OCI-M2 (cell line): ENCODE measurements at regions not wholly inside any gene's neighbourhood (a gene's known extent, or its start where the extent isn't known, plus 50 kb on each side); places are given as distances from the start of the nearest gene placed in this dataset.
"Not testable (repeated sequence)": the region's sequence is repeated elsewhere in the genome, so short reads cannot be mapped to it uniquely, and the experiment has no call there.

ENCODE experiments used
- DNase-seq: peaks from one replicate; lab custom pipeline; 2025; ENCODE audit not compliant: unreplicated experiment; lab: John Stamatoyannopoulos, UW

DNA sequence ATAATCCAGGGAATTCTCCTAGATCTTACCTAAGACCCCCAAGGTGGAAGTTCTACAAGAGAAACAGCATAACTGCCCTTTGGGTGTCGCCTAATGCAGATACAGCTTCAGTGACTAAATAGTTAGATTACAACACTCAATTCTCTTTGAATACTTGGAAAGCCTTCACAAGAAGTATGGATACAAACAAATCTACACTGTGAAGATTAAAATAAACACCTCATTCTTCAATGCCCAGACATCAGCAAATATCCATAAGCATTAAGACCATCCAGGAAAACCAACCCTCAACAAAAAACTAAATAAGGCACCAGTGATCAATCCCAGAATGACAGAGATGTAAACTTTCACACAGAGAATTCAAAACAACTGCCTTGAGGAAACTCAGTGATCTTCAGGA is 963.2 kb downstream of the PLOD2 start:
- DNase-seq, result no peak

DNA sequence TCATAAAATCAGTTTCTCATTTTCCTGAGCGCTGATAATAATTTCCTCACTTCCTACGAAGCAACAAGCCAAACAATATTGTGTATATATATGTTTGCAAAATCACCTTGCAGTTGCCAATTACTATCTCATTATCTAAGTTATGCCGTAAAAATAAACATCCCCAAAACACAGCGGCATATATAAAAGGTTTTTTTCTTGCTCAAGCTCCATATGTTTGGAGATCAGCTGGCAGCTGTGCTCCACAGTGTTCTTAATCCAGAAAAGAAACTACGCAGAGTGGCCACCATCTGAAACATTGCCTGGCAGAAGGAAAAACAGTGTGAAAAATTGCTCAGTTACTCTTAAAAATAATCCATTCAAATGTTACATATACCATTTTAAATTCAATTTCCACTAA is 951.4 kb downstream of the PLOD2 start:
- DNase-seq, result no peak

DNA sequence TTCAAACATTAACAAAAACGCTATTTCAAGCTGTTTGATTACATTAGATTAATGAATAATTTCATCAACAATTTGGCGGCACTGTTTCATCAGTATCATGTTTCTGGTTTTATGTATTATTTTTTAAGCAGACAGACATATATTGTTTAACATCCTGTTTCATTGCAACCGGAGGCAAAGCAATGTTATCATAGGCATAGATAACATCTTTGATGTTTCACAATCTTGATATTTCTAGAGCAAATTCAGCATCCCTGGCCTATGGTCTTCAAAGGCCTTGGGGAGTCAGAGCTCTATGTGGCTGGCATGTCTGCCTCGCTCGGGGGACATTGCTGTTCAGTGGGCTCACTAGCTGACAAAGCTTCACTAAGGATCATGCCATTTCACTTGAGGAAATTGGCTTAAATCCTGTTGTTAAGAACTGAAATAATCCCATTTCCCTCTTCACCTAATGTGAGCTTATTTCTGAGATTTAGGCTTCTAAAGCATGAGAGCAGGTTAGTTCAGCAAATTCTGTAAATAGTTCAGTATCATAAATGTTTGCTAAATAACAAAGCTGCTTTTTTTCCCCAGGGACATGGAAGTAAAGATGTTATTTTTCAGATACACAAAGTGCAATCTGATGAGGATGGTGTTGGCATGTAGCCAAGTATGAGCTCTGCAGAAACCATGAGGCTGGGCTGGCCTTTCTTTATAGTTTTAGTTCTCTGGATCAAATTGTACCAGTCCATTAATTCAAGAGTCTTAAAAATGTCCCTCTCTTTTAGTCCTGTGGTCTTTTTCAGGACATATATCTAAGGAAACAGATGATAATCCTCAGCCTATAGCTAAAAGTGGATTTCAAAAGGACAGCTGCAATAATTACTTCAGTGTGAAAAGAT is 941.4 kb downstream of the PLOD2 start:
- DNase-seq, result no peak

DNA sequence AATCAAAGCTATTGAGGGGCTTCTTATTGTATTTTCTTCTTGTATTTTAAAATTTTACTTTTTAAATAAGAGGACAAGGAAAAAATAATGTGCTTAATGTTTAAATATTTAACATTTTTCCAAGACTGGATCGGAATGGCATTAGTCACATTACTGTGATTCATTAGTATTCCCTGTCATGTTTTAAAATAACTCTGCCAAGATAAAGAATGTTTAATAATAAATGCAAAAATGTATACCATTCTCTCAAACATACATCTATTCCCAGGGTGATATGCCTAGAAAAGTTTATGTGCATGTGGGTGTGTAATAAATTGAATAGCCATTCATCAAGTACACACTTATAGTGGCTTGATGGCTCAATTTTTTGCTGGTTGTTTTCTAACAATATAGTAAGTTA is 936.1 kb downstream of the PLOD2 start:
- DNase-seq, result no peak

DNA sequence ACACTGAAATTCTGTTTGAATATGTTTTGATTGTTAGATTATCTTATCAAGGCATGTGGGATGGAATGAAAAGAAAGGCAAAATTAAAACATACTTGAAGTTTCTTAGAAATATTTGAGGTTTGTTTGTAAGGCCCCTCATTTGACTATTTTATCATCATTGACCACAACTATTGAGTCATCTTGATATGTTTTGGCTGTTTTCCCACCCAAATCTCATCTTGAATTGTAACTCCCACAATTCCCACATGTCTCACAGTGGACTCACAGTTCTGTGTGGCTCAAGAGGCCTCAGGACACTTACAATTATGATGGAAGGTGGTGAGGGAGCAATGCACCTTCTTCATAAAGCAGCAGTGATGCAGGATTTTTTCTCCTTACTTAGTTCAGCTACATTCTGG is 917.1 kb downstream of the PLOD2 start:
- DNase-seq, result no peak

DNA sequence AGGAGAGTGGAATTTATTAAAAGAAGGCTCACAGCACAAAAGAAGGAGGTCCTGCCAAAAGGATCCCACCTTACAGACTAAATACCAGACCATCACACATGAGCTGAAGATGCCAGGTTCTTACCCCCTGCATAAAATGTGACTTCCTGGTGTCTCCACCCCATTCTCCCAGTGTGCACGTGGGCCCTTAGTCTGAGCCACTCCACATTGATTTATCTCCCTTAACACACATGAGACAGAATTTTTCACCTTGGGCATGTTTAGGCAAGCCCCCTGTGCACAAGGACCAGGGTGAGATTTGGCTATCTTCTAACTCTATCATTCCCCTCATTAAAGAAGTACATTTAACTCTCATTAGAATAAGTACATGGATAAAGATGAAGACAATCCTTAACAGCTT is 916.7 kb downstream of the PLOD2 start:
- no peak for DNase-seq

DNA sequence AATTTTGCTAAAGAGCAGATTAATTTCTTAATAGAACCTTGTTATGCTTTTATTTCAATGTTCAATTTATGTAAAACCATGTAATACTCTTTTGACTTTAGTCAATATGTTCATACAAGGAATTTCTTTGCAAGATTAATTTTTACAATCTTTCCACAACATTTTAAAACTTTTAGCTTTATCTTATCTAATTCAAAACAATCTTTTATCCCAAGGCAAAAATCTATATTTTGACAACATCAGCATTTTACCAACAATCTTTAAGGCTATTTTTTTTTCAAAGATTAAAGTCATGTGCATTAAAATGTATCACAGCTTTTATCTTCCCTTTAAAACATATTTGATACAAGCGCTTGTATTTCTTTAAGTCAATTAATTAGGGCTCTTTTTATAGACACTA is 914.7 kb downstream of the PLOD2 start:
- no peak for DNase-seq

DNA sequence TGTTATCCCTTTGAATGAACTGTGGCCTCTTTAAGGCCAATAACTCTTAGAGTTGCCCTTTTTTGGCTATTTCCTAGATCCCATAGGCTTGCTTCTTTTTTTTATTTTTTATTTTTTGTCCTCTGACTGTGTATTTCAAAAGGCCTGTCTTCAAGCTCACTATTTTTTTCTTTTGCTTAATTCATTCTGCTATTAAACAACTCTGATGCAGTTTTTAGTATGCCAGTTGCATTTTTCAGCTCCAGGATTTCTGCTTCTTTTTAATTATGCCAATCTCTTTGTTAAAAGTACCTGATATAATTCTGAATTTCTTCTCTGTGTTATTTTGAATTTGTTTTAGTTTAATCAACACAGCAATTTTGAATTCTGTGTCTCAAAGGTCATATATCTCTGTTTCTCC is 912.1 kb downstream of the PLOD2 start:
- no peak for DNase-seq

DNA sequence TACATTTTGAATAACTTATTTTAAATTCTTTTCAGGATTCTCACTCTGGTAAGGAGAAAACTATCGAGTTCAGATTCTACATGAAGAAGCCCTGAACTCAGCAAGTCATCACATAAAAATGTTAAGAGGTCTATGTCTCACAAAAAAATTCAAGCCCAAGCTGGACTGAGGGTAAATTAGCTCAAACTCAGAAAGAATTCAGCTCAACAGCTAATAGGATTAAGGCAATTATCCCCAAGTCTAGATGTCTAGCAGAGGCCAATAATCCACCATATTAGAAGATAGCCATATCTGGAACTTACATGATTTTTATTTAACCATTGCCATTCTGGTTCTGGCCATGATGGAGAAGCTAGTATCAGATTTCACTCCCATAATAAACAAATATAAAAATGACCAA is 909.7 kb downstream of the PLOD2 start:
- DNase-seq, result no peak

DNA sequence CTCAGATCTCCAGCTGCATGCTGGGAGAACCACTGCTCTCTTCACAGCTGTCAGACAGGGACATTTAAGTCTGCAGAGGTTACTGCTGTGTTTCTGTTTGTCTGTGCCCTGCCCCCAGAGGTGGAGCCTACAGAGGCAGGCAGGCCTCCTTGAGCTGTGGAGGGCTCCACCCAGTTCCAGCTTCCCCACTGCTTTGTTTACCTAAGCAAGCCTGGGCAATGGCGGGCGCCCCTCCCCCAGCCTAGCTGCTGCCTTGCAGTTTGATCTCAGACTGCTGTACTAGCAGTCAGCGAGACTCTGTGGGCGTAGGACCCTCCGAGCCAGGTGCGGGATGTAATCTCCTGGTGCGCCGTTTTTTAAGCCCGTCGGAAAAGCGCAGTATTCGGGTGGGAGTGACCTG is 903.0 kb downstream of the PLOD2 start:
- DNase-seq, result not testable (repeated sequence)

DNA sequence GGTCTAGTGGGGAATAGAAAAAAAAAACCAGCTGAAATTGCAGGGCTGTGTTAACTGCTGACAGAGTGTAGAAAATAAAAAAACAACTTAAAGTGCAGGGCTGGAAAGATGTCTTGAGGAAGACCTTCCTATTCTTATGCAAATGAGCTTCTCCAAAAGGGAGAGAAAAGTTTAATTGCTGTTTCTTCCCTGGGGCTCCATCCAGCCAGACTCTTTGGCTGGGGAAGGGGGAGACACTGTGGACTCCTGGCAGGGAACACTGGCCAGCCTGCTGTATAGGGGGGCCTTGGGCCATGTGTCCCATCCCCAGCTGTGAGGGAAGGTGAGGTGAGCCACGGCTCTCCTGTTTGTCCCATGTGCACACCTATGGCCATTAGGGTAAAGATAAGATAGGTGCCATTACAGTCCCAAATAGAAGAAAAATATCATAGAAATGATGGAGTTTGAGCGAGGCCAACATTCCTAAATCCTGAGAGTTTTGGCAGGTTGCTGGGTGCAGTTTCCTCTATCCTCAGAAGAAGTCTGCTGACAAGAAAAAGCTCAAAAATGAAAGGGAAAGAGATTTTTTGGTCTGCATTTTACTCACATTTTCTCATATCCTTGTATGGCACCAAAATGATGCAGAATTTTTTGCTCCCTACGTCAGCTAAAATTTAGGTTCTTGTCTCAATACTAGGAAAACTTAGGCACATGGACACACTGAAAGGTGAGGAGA is 901.7 kb downstream of the PLOD2 start:
- DNase-seq, result no peak

DNA sequence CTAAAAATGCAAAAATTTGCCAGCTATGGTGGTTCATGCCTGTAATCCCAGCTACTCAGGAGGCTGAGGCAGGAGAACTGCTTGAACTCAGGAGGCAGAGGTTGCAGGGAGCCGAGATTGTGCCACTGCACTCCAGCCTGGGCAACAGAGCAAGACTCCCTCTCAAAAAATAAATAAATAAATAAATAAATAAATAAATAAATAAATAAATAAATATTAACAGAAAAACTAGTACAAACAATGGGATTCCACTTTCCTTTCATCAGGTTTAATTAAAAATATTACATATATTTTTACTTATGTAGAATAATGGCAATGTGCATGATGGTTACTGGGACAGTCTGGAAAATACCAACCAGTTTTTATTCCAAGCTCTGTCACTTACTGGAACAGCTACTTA is 897.5 kb downstream of the PLOD2 start:
- not testable (repeated sequence) for DNase-seq

DNA sequence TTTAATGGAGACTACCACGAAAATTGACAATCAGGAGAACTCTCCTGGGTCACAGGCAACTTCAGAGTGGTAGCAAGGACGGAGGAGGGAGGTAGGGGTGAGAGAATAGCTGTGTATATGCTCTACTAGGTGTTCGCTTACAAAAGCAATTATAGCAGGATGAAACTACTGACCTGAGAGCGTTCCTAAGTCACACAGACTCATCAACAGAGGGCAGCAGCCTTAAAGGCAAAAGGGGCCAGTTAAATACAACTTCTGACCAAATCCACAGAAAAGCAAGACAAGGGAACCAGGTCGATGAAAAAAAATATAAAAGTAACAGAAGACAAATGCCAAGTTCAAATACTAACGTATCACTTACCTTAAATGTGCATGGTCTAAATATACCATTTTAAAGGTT is 894.6 kb downstream of the PLOD2 start:
- DNase-seq, result no peak

DNA sequence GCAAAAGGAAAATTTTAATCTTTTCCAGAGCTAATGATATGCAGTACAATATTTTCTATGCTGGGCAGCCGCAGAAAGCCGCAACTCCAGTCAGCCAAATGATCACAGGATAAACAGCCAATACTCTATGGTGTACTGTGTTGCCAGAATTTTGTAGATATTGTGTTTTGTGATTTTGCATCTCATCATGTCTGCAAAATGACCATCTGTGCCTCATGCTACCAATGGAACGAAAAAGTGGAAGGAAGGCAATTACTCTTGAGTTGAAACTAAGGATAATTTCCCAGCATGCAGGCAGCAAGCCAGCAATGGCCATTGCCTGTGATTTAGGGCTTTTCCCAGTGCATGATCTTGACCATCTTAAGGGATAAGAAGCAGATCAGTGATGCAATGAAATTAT is 891.9 kb downstream of the PLOD2 start:
- no peak for DNase-seq

DNA sequence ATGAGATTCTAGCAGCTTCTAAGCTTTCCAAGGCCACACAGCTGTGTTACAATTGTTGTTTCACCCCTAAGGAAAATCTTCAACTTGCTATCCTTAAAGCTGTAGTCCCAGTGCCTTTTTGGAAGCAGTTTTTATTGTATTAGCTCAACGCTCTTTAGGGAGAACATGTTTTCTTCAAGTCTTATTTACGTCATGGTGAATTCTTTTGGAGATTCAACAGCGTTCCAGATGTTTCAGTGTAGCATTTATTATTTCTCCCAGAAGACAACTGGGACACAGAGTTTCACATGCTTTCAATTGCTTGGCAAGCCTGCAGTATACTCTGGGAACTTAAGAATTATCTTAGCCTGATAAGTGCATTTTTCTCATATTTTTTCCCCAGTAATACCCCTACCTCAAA is 888.3 kb downstream of the PLOD2 start:
- no peak for DNase-seq

DNA sequence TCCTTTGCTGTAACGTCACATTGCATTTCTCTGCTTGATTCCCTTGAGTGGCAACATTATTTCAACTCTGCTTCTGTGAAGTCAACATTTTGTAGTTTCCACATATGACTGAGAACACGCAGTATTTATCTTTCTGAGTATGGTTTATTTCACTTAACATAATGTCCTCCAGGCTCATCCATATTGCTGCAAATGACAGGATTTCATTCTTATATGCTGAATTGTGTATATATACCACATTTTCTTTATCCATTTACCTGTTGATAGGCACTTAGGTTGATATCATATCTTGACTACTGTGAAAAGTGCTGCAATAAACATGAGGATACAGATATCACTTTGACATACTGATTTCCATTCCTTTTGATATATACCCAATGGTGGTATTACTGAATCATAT is 878.5 kb downstream of the PLOD2 start:
- no peak for DNase-seq

DNA sequence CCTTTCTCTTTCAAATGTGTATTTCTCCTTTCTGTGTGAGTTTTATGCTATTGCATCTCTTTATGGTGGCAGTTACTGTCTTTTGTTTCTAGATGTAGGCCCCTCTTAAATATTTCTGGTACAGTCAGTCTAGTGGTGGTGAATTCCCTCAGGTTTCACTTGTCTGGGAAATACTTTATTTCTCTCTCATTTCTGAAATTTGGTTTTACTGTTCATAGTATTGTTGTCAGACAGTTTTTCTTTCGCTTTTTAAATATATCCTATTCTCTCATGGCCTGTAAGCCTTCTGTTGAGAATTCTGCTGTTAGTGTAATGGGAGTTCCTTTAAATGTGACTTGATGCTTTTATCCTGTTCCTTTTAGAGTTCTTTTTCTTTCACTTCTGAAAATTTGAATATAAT is 874.0 kb downstream of the PLOD2 start:
- DNase-seq, result no peak

DNA sequence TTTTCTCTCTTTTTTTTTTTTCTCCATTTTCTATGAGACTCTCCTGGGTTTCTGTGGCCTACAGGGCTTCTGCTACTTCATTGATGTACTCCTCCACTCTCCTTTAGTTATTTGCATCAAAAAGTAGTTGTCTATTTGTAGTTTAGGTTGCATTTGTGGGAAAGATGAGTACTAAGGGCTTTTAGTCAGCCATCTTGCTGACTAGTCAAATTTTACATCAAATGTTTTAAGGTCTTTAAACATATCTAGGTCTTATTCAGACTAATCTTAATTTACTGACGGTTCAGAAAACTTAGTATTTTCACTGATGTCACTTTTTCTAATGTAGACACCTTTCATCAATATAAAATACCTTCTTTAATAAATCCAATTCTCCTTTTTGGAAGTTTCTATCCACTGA is 871.0 kb downstream of the PLOD2 start:
- no peak for DNase-seq

DNA sequence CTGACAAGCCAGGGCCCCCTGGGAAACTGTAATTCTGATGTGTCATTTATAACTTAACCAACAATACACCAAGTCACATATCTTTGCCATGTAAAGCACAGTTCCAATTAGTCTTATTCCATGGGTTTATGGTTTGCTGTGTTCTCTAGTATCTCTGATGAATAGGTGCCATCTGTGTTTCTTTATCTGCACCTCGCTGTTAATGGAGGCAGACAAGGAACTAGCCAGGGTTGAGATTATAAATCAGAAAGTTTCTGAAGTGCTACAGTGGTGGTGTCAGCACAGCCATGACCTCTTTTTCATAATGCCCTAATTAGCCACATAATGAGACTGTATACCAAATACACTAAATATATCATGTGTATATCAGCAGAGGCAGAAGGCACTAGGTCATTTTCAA is 866.4 kb downstream of the PLOD2 start:
- no peak for DNase-seq

DNA sequence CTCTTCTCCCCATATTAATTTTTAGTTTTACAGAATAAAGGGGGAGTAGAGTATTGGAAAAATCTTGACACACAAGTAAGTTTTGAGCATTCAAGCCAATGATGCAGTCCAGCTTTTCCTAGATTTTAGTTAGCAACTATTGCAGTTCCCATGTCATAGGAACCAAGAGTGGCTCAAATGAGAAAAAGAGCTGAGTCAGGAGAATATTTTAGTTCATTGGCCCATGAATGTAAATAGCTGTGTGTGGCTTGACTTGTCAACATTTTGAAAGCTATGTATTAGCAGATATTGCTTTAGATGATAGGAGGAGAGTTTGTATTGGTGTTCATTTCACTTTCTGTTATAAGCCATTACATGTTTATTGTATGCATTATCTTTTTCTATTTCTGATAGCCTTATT is 853.7 kb downstream of the PLOD2 start:
- no peak for DNase-seq

DNA sequence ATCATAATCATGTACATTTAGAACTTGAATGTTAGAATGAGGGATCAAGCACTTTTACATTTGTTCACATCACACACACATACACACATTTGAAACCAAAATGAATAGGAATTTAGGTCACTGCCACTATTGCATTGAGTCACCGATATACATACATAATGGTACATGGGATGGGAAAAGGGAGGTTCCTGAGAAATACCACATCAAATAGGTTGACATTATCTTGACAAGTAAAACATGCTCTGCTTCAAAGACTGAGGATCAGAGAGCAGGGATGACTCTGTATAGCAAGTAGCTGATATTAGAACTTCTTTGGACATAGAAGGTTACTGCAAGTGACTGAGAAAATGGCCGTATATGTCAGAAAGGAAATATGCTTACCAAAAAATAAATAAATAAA is 847.2 kb downstream of the PLOD2 start:
- no peak for DNase-seq

DNA sequence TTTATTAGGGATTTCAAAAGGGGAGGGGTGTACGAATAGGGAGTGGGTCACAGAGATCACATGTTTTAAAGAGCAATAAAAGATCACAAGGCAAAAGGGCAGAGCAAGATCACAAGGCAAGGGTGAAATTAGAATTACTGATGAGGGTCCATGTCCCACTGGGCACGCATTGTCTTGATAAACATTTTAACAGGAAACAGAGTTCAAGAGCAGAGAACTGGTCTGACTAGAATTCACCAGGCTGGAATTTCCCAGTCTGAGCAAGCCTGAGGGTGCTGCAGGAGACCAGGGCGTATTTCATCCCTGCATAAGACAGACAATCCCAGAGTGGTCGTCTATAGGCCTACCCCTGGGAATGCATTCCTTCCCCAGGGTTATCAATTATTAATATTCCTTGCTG is 844.7 kb downstream of the PLOD2 start:
- not testable (repeated sequence) for DNase-seq

DNA sequence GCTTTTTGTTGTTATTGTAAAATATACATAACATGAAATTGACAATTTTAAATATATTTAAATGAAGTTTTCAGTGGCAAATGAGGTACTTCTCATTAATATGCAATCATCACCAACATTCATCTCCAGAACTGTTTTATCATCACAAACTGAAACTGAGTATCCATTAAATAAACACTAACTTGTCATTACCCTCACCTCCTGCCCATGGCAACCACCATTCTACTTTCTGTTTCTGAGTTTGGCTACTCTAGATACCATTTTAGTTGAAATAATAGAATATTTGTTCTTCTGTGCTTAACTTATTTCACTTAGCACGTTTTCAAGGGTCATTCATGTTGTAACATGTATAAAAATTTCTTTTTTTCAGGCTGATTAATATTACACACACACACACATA is 834.3 kb downstream of the PLOD2 start:
- no peak for DNase-seq
